ENCODE measurements at regions not wholly inside any gene's neighbourhood (a gene's known extent, or its start where the extent isn't known, plus 50 kb on each side); places are given as distances from the start of the nearest gene placed in this dataset.
"Not testable (repeated sequence)": the region's sequence is repeated elsewhere in the genome, so short reads cannot be mapped to it uniquely, and the experiment has no call there.

GRCh38 chr15:91635641-91636040 is 217.9 kb upstream of the SLCO3A1 start:
- H3K4me3 ChIP-seq: no peak overlapping the region
- DNase-seq (no peak), ATAC-seq (no peak)
- no peaks in the 10 kb centered on the region for H3K27me3 ChIP-seq
- no peaks in the 10 kb centered on the region for H3K36me3 ChIP-seq
- no peak overlapping the region for H3K27ac ChIP-seq
- TF ChIP-seq, protein P1, sequence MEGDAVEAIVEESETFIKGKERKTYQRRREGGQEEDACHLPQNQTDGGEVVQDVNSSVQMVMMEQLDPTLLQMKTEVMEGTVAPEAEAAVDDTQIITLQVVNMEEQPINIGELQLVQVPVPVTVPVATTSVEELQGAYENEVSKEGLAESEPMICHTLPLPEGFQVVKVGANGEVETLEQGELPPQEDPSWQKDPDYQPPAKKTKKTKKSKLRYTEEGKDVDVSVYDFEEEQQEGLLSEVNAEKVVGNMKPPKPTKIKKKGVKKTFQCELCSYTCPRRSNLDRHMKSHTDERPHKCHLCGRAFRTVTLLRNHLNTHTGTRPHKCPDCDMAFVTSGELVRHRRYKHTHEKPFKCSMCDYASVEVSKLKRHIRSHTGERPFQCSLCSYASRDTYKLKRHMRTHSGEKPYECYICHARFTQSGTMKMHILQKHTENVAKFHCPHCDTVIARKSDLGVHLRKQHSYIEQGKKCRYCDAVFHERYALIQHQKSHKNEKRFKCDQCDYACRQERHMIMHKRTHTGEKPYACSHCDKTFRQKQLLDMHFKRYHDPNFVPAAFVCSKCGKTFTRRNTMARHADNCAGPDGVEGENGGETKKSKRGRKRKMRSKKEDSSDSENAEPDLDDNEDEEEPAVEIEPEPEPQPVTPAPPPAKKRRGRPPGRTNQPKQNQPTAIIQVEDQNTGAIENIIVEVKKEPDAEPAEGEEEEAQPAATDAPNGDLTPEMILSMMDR (IDR thresholded peaks at IDR 0.05): no peak
- no peaks in the 10 kb centered on the region for H3K4me1 ChIP-seq
- H3K9me3 ChIP-seq: no peaks in the 10 kb centered on the region
- intact Hi-C loops (cut with DNase I): no loop called here

- no peak for DNase-seq
- Histone ChIP-seq H3K36me3 (no peaks in the 10 kb centered on the region), H3K27ac (no peak overlapping the region), H3K27me3 (peaks cover 5% of the 10 kb centered on the region), H3K4me3 (no peak overlapping the region), H3K9me3 (no peaks in the 10 kb centered on the region), H3K4me1 (no peaks in the 10 kb centered on the region)
- ATAC-seq: no peak
- TF ChIP-seq, protein P1 (IDR thresholded peaks at IDR 0.05): no peak
- intact Hi-C loops (cut with DNase I): no loop called here
Observed at GRCh38 chr15:91649016-91649415, 204.5 kb upstream of the SLCO3A1 start.

- H3K27me3 ChIP-seq: peaks cover 5% of the 10 kb centered on the region
- no peak overlapping the region for H3K27ac ChIP-seq
- DNase-seq (no peak), ATAC-seq (no peak)
- H3K4me1 ChIP-seq: no peaks in the 10 kb centered on the region
- H3K4me3 ChIP-seq: no peak overlapping the region
- intact Hi-C loops (cut with DNase I): no loop called here
- no peaks in the 10 kb centered on the region for H3K36me3 ChIP-seq
- H3K9me3 ChIP-seq: no peaks in the 10 kb centered on the region
- TF ChIP-seq, protein P1 (IDR thresholded peaks at IDR 0.05): no peak
Observed at GRCh38 chr15:91649831-91650321, 203.6 kb upstream of the SLCO3A1 start.

- Histone ChIP-seq H3K27ac (no peak overlapping the region), H3K4me3 (no peak overlapping the region), H3K27me3 (peaks cover 5% of the 10 kb centered on the region), H3K9me3 (no peaks in the 10 kb centered on the region), H3K4me1 (no peaks in the 10 kb centered on the region), H3K36me3 (no peaks in the 10 kb centered on the region)
- ATAC-seq (no peak), DNase-seq (no peak)
- intact Hi-C loops (cut with DNase I): no loop called here
- TF ChIP-seq, protein P1 (IDR thresholded peaks at IDR 0.05): no peak
Observed at GRCh38 chr15:91651251-91651650, 202.3 kb upstream of the SLCO3A1 start.

GRCh38 chr15:91652610-91653207 is 200.8 kb upstream of the SLCO3A1 start:
- intact Hi-C loops (cut with DNase I): no loop called here
- H3K4me1 ChIP-seq: no peaks in the 10 kb centered on the region
- no peaks in the 10 kb centered on the region for H3K9me3 ChIP-seq
- H3K36me3 ChIP-seq: no peaks in the 10 kb centered on the region
- no peak for DNase-seq
- peaks cover 5% of the 10 kb centered on the region for H3K27me3 ChIP-seq
- H3K4me3 ChIP-seq: no peak overlapping the region
- TF ChIP-seq, protein P1 (IDR thresholded peaks at IDR 0.05): no peak
- no peak overlapping the region for H3K27ac ChIP-seq
- ATAC-seq: no peak

DNA sequence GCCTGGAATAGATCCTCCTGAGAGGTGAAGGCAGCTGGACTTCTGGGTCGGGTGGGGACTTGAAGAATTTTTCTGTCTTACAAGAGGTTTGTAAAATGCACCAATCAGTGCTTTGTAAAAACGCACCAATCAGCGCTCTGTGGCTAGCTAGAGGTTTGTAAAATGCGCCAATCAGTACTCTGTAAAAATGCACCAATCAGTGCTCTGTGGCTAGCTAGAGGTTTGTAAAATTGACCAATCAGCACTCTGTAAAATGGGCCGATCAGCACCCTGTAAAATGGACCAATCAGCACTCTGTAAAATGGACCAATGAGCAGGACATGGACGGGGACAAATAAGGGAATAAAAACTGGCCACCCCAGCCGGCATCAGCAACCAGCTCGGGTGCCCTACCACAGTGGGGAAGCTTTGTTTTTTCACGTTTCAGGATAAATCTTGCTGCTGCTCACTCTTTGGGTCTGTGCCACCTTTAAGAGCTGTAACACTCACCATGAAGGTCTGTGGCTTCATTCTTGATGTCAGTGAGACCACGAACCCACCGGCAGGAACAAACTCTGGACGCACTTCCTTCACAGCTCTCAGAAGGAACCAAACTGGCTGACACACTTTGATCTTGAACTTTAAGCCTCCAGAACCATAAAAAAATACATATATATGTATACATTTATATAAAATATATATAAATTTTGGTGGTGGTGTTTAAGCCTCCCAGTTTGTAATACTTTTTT is 197.8 kb upstream of the SLCO3A1 start:
- H3K4me3 ChIP-seq; H3K27ac ChIP-seq; H3K36me3 ChIP-seq; intact Hi-C loops (cut with DNase I); H3K9me3 ChIP-seq; DNase-seq; ATAC-seq; H3K4me1 ChIP-seq; H3K27me3 ChIP-seq: not testable (repeated sequence)

All from upper lobe of right lung (tissue), 1 donor.